MCF 10A (cell line): ENCODE measurements at regions not wholly inside any gene's neighbourhood (a gene's known extent, or its start where the extent isn't known, plus 50 kb on each side); places are given as distances from the start of the nearest gene placed in this dataset.

Source experiments
- BruUV-seq: library from RNA; stranded (reverse); fragments of 400-500 nt; replicated peaks from 2 replicates; lab custom pipeline; 2021; lab: Mats Ljungman, UMichigan
- CTCF ChIA-PET: fragments of 300-600 bp; sonication (Branson Sonifier 250); formaldehyde crosslinking; extraction: SDS; loops from one replicate; lab custom pipeline; 2021; ENCODE audit warnings: antibody characterized with exemption, inconsistent platforms; lab: Yijun Ruan, JAX
- POLR2A ChIA-PET: fragments of 300-600, 350-650 bp; sonication (Branson Sonifier 250); formaldehyde crosslinking; extraction: SDS; loops from one replicate; lab custom pipeline; 2020; ENCODE audit warnings: antibody characterized with exemption, inconsistent platforms; lab: Yijun Ruan, JAX
- DNase-seq: peaks from one replicate; pipeline ENCODE4 v3.0.0-alpha.2; 2018; ENCODE audit not compliant: unreplicated experiment
- H3K27ac Mint-ChIP-seq: one replicate; pipeline ENCODE4 v1.8.0; 2022; ENCODE audit warnings: mild to moderate bottlenecking, low read depth, mixed read lengths; ENCODE audit not compliant: unreplicated experiment
- H3K27me3 Mint-ChIP-seq: one replicate; pipeline ENCODE4 v1.8.0; 2022; ENCODE audit warnings: mixed read lengths; ENCODE audit not compliant: insufficient read depth, unreplicated experiment
- H3K36me3 Mint-ChIP-seq: one replicate; pipeline ENCODE4 v1.8.0; 2022; ENCODE audit warnings: mild to moderate bottlenecking, moderate library complexity, mixed read lengths; ENCODE audit not compliant: insufficient read depth, unreplicated experiment
- H3K4me1 Mint-ChIP-seq: one replicate; pipeline ENCODE4 v1.8.0; 2022; ENCODE audit warnings: mixed read lengths; ENCODE audit not compliant: insufficient read depth, unreplicated experiment
- H3K4me3 Mint-ChIP-seq: one replicate; pipeline ENCODE4 v1.8.0; 2022; ENCODE audit warnings: mild to moderate bottlenecking, moderate library complexity, mixed read lengths; ENCODE audit not compliant: unreplicated experiment
- H3K9me3 Mint-ChIP-seq: one replicate; pipeline ENCODE4 v1.8.0; 2022; ENCODE audit warnings: mixed read lengths; ENCODE audit not compliant: unreplicated experiment
- intact Hi-C: fragments of 100-400 bp; cut with micrococcal nuclease; formaldehyde crosslinking; loops from 2 replicates; pipeline ENCODE4 v1.14.1; 2022
- TF ChIP-seq, protein P1 (sequence below): fragments of 200-600 bp; IDR thresholded peaks from one replicate; pipeline ENCODE4 v1.8.0; 2022; ENCODE audit warnings: antibody characterized with exemption, mild to moderate bottlenecking; ENCODE audit not compliant: unreplicated experiment

DNA sequence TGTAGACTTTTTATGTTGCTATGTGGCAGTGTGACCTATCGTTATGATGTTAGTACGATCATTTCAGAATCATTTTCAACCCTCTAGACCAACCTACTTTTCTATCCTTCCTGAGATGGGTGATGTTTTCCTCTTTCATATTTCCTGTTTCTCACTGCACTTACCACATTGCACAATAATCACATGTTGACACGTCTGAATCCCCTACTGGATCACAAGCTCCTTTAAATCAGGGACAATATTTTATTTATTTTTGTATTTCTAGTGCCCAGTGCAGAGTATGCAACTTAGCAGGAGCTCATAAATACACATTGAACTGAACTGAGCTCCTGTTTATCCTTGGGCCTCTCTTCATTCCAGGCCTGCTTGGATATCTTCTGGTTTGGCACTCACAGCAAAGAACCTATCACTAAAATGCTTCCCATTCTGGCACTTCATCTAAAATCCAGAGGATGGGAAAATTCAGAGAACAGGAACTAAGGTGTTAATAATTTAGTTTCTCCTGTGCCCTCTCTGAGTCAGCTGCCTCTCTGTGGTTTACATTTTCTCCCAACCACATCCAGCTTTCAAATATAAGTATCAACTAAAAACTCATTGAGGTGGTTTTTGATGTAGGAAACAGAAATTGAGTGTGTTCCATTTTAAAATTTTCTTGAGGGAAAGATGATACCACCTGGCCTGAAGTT, 69.4 kb upstream of the DYRK2 start:
- TF ChIP-seq, protein P1, sequence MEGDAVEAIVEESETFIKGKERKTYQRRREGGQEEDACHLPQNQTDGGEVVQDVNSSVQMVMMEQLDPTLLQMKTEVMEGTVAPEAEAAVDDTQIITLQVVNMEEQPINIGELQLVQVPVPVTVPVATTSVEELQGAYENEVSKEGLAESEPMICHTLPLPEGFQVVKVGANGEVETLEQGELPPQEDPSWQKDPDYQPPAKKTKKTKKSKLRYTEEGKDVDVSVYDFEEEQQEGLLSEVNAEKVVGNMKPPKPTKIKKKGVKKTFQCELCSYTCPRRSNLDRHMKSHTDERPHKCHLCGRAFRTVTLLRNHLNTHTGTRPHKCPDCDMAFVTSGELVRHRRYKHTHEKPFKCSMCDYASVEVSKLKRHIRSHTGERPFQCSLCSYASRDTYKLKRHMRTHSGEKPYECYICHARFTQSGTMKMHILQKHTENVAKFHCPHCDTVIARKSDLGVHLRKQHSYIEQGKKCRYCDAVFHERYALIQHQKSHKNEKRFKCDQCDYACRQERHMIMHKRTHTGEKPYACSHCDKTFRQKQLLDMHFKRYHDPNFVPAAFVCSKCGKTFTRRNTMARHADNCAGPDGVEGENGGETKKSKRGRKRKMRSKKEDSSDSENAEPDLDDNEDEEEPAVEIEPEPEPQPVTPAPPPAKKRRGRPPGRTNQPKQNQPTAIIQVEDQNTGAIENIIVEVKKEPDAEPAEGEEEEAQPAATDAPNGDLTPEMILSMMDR = no peak
- no peak for DNase-seq
- intact Hi-C loops = no loop called here
- no peak overlapping the region for H3K4me3 Mint-ChIP-seq
- POLR2A ChIA-PET = interaction anchor here (0.8 kb wide), 1 partner anchor 440 kb away, joined by 3 read pairs; no protein-coding TSS in a partner anchor
- H3K4me1 Mint-ChIP-seq = no peaks in the 10 kb centered on the region
- H3K36me3 Mint-ChIP-seq = no peaks in the 10 kb centered on the region
- H3K27me3 Mint-ChIP-seq = no peaks in the 10 kb centered on the region
- H3K9me3 Mint-ChIP-seq = peaks cover 10% of the 10 kb centered on the region
- CTCF ChIA-PET = interaction anchor here (0.7 kb wide), 1 partner anchor 9 kb away, joined by 3 read pairs; no protein-coding TSS in a partner anchor
- BruUV-seq = no TSS peak
- H3K27ac Mint-ChIP-seq = no peak overlapping the region

DNA sequence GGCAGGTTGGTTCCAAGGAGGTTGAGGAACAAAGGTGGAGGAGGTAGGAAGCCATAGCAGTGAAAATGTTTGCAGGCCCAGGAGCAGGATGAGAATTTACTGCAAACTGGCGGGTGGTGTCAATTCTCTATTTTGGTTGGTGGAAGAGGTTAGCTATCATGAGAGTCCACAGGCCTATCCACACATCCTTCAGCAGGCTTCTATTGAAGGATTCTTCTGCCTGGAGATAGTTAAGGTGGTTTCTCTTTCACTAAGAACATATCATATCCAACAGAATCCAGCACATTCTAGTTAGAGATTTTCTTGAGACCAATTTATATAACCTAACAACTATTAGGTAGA, 68.9 kb upstream of the DYRK2 start:
- intact Hi-C loops = no loop called here
- H3K27ac Mint-ChIP-seq = no peak overlapping the region
- ChIA-PET POLR2A (interaction anchor here (0.8 kb wide), 1 partner anchor 441 kb away, joined by 3 read pairs; no protein-coding TSS in a partner anchor), CTCF (interaction anchor here (0.6 to 0.7 kb wide), 2 partner anchors 10 to 108 kb away, joined by 3 to 4 read pairs; no protein-coding TSS in a partner anchor)
- H3K4me3 Mint-ChIP-seq = no peak overlapping the region
- BruUV-seq = no TSS peak
- no peak for DNase-seq
- H3K36me3 Mint-ChIP-seq = no peaks in the 10 kb centered on the region
- TF ChIP-seq, protein P1 = no peak
- H3K4me1 Mint-ChIP-seq = no peaks in the 10 kb centered on the region
- no peaks in the 10 kb centered on the region for H3K27me3 Mint-ChIP-seq
- H3K9me3 Mint-ChIP-seq = peaks cover 10% of the 10 kb centered on the region

DNA sequence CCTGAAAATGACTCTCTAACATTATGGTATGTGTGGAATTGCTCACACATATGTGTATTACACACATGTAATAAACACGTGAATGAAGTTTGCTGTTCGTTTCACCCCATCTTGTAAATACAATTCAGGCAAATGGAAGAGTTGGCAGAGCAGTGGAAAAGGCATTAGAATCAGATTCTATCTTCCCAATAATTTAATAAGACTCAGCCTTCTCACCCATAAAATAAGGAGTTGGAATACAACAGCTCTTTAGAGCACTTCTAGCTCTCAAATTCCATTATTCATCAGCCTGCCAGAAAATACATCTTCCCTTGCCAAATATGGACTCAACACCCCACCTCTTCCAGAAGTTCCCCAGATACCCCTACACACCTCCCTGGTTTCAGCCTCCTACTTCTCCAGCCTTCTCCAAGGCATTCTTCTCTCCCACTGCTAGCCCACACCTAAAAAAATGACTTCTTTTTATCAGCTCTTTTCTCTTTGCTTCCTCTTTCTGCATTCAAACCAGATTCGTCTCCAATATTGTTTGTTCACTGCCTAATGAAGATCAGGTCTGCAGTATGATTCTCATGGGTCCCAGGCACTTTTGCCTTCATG, 66.2 kb upstream of the DYRK2 start:
- H3K36me3 Mint-ChIP-seq = no peaks in the 10 kb centered on the region
- ChIA-PET CTCF (interaction anchor here (0.6 kb wide), 1 partner anchor 14 kb away, joined by 3 read pairs; no protein-coding TSS in a partner anchor), POLR2A (no interaction called here)
- H3K27ac Mint-ChIP-seq = no peak overlapping the region
- peaks cover 3% of the 10 kb centered on the region for H3K9me3 Mint-ChIP-seq
- no TSS peak for BruUV-seq
- DNase-seq = no peak
- H3K4me1 Mint-ChIP-seq = no peaks in the 10 kb centered on the region
- H3K4me3 Mint-ChIP-seq = no peak overlapping the region
- TF ChIP-seq, protein P1 = no peak
- intact Hi-C loops = no loop called here
- no peaks in the 10 kb centered on the region for H3K27me3 Mint-ChIP-seq

DNA sequence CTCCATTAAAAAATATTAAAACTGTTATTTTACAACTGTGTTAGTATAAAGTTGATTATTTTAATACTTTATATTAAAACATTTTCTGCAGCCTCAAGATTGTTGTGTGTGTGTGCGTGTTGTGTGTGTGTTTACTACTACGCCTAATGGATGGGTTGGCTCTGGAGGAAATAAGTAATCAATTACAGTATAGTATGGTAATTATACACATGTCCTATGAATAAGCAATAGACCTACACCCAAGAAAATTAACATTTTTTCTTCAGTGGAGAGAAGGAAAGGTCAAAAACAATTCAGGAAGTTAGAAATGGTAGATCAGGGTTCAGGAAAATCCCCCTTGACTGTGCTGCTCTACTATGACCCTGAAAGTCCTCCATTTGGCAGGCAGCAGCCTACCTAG, 65.7 kb upstream of the DYRK2 start:
- intact Hi-C loops = no loop called here
- no peaks in the 10 kb centered on the region for H3K36me3 Mint-ChIP-seq
- H3K27me3 Mint-ChIP-seq = no peaks in the 10 kb centered on the region
- DNase-seq = no peak
- no TSS peak for BruUV-seq
- ChIA-PET POLR2A (no interaction called here), CTCF (no interaction called here)
- H3K9me3 Mint-ChIP-seq = no peaks in the 10 kb centered on the region
- H3K4me1 Mint-ChIP-seq = no peaks in the 10 kb centered on the region
- H3K27ac Mint-ChIP-seq = no peak overlapping the region
- TF ChIP-seq, protein P1 = no peak
- H3K4me3 Mint-ChIP-seq = no peak overlapping the region
